OCI-LY7 (cell line): ENCODE measurements at regions not wholly inside any gene's neighbourhood (a gene's known extent, or its start where the extent isn't known, plus 50 kb on each side); places are given as distances from the start of the nearest gene placed in this dataset.

Experiments
- BruUV-seq: library from RNA; stranded (reverse); fragments of 400-500 nt; replicated peaks from 2 replicates; lab custom pipeline; 2021; lab: Mats Ljungman, UMichigan
- CTCF ChIA-PET: fragments of 300-600 bp; sonication (Branson Sonifier 250); formaldehyde crosslinking; loops from one replicate; lab custom pipeline; 2022; ENCODE audit warnings: antibody characterized with exemption; ENCODE audit not compliant: unreplicated experiment; lab: Charles Lee
- POLR2A ChIA-PET: fragments of 300-600 bp; sonication (Branson Sonifier 250); formaldehyde crosslinking; loops from one replicate; lab custom pipeline; 2022; ENCODE audit warnings: antibody characterized with exemption; lab: Charles Lee
- DNase-seq: peaks from one replicate; pipeline ENCODE4 v3.0.0-alpha.2; 2015; ENCODE audit warnings: low spot score
- H2AFZ ChIP-seq: fragments of 200-600 bp; sonication (generic), shearing (Covaris generic); 2 replicates; pipeline ENCODE4 v1.6.1; 2014; ENCODE audit warnings: mild to moderate bottlenecking, antibody characterized with exemption, low read length, moderate library complexity
- H3K27ac ChIP-seq: fragments of 200-600 bp; sonication (generic); 2 replicates; pipeline ENCODE4 v1.5.1; 2014; ENCODE audit warnings: mixed run types, low read depth, mild to moderate bottlenecking, moderate library complexity, low read length, inconsistent platforms; ENCODE audit not compliant: poor library complexity, severe bottlenecking
- H3K36me3 ChIP-seq: fragments of 200-600 bp; sonication (generic); 2 replicates; pipeline ENCODE4 v1.6.1; 2014; ENCODE audit warnings: mild to moderate bottlenecking, antibody characterized with exemption, low read length, moderate library complexity, mixed read lengths; ENCODE audit not compliant: insufficient read depth
- H3K4me1 ChIP-seq: fragments of 200-600 bp; sonication (generic); 2 replicates; pipeline ENCODE4 v1.5.1; 2014; ENCODE audit warnings: mild to moderate bottlenecking, low read length; ENCODE audit not compliant: insufficient read depth, poor library complexity, severe bottlenecking
- H3K4me2 ChIP-seq: fragments of 200-600 bp; sonication (generic); 2 replicates; pipeline ENCODE4 v1.6.1; 2014; ENCODE audit warnings: mild to moderate bottlenecking, low read length
- H3K4me3 ChIP-seq: fragments of 200-600 bp; sonication (generic); 2 replicates; pipeline ENCODE4 v1.5.1; 2014; ENCODE audit warnings: mild to moderate bottlenecking, low read depth, low read length; ENCODE audit not compliant: poor library complexity, severe bottlenecking
- H3K79me2 ChIP-seq: fragments of 200-600 bp; sonication (generic); 2 replicates; pipeline ENCODE4 v1.6.1; 2016; ENCODE audit warnings: low read depth, mild to moderate bottlenecking, low read length, moderate library complexity, mixed read lengths; ENCODE audit not compliant: insufficient read depth
- H3K9me2 ChIP-seq: fragments of 200-600 bp; sonication (generic); 2 replicates; pipeline ENCODE4 v1.6.1; 2016; ENCODE audit warnings: mild to moderate bottlenecking, low read length, mixed read lengths; ENCODE audit not compliant: insufficient read depth
- H3K9me3 ChIP-seq: fragments of 200-600 bp; sonication (generic); 2 replicates; pipeline ENCODE4 v1.6.1; 2014; ENCODE audit warnings: mild to moderate bottlenecking, mixed run types, low read length, mixed read lengths
- H4K20me1 ChIP-seq: fragments of 200-600 bp; sonication (generic); 2 replicates; pipeline ENCODE4 v1.6.1; 2014; ENCODE audit warnings: mild to moderate bottlenecking, antibody characterized with exemption, low read length, moderate library complexity, mixed read lengths; ENCODE audit not compliant: insufficient read depth
- CTCF ChIP-seq: fragments of 200-600 bp; sonication (generic); conservative IDR thresholded peaks from 2 replicates; pipeline ENCODE4 v1.5.1; 2014; ENCODE audit warnings: mild to moderate bottlenecking, antibody characterized with exemption, low read length, moderate library complexity, mixed read lengths
- EZH2phosphoT487 ChIP-seq: fragments of 200-600 bp; sonication (generic); IDR thresholded peaks from 2 replicates; pipeline ENCODE4 v1.6.1; 2018; ENCODE audit warnings: low read depth, borderline replicate concordance, mild to moderate bottlenecking, mixed run types, antibody characterized with exemption, low read length, moderate library complexity, mixed read lengths
- intact Hi-C: fragments of 100-400 bp; cut with micrococcal nuclease; formaldehyde crosslinking; loops from one replicate; pipeline ENCODE4 v1.10.0; 2022; ENCODE audit not compliant: unreplicated experiment

GRCh38 chr7:15805891-15806290, 119.4 kb upstream of the MEOX2 start:
- H3K79me2 ChIP-seq: no peaks in the 10 kb centered on the region
- no peak overlapping the region for H3K27ac ChIP-seq
- H3K36me3 ChIP-seq: no peaks in the 10 kb centered on the region
- no peaks in the 10 kb centered on the region for H3K9me3 ChIP-seq
- intact Hi-C loops: no loop called here
- TF ChIP-seq CTCF (no peak), EZH2phosphoT487 (no peak)
- ChIA-PET POLR2A (no interaction called here), CTCF (no interaction called here)
- H4K20me1 ChIP-seq: no peaks in the 10 kb centered on the region
- H3K9me2 ChIP-seq: no peaks in the 10 kb centered on the region
- no TSS peak for BruUV-seq
- no peaks in the 10 kb centered on the region for H3K4me1 ChIP-seq
- H2AFZ ChIP-seq: no peak overlapping the region
- no peak overlapping the region for H3K4me3 ChIP-seq
- no peak overlapping the region for H3K4me2 ChIP-seq
- no peak for DNase-seq

GRCh38 chr7:15802425-15802824, 115.9 kb upstream of the MEOX2 start:
- POLR2A ChIA-PET: no interaction called here
- CTCF ChIA-PET: no interaction called here
- no peak overlapping the region for H2AFZ ChIP-seq
- H3K79me2 ChIP-seq: no peaks in the 10 kb centered on the region
- no peak for TF ChIP-seq CTCF
- TF ChIP-seq EZH2phosphoT487: no peak
- DNase-seq: no peak
- no peaks in the 10 kb centered on the region for H3K36me3 ChIP-seq
- H3K9me2 ChIP-seq: no peaks in the 10 kb centered on the region
- no peak overlapping the region for H3K4me3 ChIP-seq
- no peak overlapping the region for H3K4me2 ChIP-seq
- no peaks in the 10 kb centered on the region for H4K20me1 ChIP-seq
- no peaks in the 10 kb centered on the region for H3K4me1 ChIP-seq
- H3K9me3 ChIP-seq: no peaks in the 10 kb centered on the region
- BruUV-seq: no TSS peak
- no peak overlapping the region for H3K27ac ChIP-seq
- intact Hi-C loops: no loop called here

- Histone ChIP-seq H3K9me3 (no peaks in the 10 kb centered on the region), H2AFZ (no peak overlapping the region), H3K4me2 (no peak overlapping the region), H4K20me1 (no peaks in the 10 kb centered on the region), H3K9me2 (no peaks in the 10 kb centered on the region), H3K27ac (no peak overlapping the region), H3K36me3 (no peaks in the 10 kb centered on the region), H3K4me1 (no peaks in the 10 kb centered on the region), H3K4me3 (no peak overlapping the region), H3K79me2 (no peaks in the 10 kb centered on the region)
- ChIA-PET POLR2A (no interaction called here), CTCF (no interaction called here)
- BruUV-seq: no TSS peak
- TF ChIP-seq CTCF (no peak), EZH2phosphoT487 (no peak)
- DNase-seq: no peak
- intact Hi-C loops: no loop called here
Measured at GRCh38 chr7:15801551-15801950, 115.1 kb upstream of the MEOX2 start.
